CD4-positive, alpha-beta T cell treated with Interleukin-21 for 1 hour (primary cell): ENCODE measurements at regions not wholly inside any gene's neighbourhood (a gene's known extent, or its start where the extent isn't known, plus 50 kb on each side); places are given as distances from the start of the nearest gene placed in this dataset.

Experiments used
- DNase-seq: peaks from one replicate; pipeline ENCODE4 v3.0.0-alpha.2; 2020

DNA sequence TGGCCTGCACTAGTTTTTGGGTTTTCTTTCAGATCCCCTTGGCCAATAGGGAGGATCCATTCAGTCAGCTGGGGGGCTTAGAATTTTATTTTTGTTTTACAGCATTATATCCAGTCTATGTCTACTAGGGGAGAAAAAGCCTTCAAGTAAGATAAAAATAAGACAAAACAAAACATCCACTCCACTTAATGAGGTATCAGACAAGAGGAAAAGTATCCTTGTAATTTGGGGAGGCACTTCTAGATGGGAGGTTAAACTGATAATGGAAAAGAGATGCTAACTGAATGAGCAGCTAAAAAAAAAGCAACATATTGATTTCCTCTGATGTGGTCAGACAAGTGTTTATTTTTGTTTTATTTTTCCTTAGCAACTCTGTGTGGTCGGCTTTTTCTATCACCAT is 278.0 kb upstream of the ANO3 start:
- no peak for DNase-seq

DNA sequence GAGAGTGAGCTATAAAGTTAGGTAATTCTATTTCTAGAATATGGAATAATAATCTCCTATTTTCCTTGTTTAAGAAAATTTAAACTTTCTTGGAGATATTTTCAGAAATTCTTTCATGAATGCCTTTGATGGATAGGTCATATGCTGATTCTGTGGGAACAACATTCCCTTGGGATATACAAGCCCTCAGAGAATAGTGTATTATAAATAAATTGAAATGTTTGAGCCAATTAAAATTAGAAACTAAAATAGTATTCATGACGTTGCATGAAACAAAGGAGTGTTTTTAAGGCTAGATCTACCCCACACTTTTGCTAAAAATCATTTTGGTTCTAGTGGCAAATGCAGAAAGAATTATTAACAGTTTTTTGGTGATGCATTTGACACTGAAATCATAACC is 269.3 kb upstream of the ANO3 start:
- no peak for DNase-seq

DNA sequence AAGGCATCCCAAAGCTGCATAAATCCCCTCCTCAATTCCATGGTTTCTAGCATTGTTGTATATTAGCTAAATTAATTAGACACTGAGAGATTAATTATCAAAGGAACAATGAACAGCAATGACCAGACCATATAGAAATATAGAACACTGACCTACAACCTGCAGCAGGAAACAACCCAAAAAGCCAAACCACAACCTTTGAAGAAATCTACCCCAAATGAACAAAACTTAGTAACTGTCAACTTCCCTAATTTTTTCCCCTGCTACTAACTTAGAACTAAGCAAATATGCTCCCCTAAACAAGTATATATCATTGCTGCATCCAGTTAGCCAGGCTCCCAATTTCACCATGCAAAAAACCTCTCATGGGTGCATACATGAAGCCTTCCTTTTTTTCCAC is 268.0 kb upstream of the ANO3 start:
- no peak for DNase-seq

DNA sequence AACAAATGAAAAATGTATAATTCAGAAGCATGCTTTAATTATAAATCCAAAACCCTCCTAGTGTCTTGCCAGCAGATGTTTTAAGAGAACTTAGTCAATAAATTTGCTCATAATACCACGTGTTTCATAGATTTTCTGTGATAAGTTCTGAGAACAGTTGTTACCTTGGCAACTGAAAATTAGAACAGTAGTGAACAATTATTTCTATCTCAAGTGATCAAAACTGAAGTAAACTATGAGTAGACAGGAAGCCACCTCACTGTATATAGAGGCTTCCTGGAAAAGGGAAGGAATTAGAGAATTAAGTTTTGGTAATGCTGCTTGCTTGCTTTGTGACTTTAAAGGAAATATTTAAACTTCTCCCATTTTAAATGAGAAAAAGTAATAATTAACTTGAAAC is 266.0 kb upstream of the ANO3 start:
- no peak for DNase-seq

DNA sequence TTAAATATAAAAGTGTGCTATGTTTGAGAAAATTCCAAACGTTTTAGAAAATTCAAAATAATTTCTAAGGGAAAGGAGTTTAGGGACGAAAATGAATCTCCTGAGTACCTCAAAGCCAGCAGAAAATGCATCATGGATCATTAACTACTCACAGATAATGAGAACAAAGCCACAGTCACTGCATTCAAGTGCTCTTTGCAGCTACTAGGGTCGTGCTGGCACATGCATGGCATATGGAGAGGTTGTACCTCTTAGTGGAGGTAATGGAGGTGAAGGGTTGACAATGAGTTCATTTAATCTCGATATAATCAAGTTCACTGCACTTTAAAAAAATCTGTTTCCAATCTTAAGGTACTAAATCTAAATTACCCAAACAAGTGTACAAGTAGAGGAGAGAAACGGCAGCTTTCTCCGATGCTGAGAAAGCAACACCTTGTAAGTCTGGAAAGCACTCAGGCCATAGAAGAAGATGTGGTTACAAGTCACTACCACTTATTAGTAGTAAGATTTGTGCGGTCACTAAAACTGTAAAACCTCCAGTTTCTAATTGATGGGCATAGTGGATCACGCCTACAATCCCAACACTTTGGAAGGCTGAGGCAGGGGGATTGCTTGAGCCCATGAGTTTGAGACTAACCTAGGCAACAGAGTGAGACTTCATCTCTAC is 261.1 kb upstream of the ANO3 start:
- DNase-seq, result no peak

DNA sequence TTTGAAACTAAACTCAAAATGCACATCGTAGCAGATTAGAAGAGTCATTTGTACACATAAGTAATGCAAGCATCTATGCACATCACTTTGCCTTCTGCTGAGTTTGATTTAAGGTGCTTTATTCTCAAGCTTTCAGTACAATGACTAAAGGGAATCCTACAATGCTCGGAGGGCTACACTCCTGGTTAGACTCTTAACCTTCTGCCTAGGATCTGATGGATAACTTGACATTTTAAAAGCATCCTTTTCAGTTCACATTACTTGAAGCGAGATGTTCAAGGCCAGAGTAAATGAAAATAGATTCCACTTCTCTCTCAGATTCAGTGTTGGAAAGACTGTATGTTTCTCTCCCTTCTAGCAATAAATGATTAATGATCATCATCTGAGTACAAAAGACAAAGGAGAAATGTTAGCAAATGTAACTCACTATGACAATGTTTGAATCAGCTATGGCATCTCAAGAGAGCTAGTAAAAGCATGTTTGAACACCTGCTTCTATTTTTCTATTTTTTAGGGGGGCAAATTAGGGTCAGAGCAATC is 259.2 kb upstream of the ANO3 start:
- DNase-seq, result no peak

DNA sequence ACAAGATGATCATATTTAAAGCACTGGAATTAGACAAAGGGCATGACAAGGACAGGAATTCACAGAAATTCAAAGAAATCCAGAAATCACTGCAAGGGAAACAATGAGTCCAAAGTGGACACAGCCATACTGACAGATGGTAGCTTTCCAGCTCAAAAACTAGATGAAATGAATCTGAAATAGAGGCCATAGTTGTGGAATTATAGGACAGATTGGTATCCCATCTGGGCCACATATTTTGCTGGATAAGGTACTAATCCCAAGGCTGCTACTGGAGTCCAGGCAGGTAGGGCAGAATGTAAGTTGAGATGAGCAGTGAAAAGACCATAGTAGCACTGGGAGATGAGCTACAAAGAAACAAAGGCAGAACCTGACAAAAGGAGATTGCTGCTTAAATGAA is 258.3 kb upstream of the ANO3 start:
- DNase-seq, result no peak

DNA sequence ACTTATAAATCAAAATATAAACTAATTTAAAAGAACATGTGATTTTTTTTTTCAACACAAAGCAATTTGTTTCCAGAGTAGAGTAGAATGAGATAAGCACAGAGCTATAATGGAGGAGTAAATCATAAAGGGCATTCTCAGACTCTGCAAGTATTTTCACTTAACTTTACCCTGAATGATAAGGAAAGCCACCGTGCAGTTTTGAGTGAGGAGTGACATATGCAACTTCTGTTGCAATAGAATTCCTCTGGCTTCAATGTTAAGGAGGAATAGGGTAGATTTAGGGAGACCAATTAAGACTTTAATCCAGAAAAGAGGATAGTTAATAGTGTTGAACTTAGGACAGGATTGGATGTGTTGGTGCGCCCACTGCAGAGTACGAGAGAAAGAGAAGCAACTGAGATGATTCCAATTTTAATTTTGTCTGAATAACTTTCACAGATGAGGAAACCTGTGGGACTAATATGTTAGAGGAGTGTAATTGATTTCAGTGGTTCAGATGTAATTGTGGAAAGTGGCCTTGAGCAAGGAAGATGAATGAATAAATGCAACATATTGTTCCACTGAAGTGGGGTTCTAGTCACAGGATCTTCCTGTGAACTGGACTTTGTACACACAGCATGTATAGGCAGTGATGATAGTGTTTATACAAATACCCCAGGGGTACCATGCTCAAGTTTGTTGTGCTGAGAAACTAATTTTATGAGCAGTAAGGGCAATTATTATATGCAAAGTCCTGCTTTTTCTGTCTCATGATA is 255.5 kb upstream of the ANO3 start:
- DNase-seq, result no peak

DNA sequence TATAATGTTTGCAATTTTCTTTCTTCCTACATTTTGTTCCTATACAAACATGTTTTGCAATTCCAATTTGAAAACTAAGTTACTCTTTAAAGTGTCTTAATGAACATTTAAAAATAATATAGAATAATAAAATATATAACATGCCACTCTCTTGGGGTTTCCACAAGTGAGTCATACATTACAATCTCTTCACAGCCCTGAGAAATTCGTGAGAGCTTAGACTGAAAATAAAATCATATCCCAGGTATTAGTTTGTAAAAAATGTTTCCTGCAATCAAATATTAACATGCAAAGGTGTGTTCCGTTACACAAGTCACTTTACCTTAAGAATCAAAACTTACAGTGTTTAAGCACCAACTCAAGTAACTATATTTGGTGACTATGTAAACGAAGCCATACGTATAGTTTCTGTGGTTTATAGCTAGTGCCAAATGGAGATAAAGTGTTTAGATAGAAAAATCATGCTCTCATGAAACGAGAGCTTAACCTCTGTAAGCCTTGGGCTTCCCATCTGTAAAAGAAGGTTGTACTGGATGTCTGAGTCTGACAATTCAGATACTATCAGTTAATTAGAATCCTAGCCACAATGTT is 253.6 kb upstream of the ANO3 start:
- no peak for DNase-seq

DNA sequence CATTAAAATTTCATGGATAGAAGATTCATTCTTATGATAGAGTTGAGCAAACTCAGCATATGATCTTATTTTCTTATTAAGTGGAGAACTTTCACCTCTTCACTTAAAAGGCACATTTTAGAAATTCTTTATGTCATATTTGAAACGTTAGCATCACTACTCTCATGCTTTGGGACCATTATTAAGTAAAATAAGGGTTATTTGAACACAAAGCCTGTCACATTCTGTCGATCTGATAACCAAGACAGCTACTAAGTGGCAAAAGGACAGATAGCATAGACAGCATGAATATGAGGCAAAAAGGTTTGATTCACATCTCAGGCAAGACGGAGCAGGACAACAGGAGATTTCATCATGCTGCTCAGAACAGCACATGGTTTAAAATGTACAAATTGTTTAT is 247.6 kb upstream of the ANO3 start:
- DNase-seq, result no peak

DNA sequence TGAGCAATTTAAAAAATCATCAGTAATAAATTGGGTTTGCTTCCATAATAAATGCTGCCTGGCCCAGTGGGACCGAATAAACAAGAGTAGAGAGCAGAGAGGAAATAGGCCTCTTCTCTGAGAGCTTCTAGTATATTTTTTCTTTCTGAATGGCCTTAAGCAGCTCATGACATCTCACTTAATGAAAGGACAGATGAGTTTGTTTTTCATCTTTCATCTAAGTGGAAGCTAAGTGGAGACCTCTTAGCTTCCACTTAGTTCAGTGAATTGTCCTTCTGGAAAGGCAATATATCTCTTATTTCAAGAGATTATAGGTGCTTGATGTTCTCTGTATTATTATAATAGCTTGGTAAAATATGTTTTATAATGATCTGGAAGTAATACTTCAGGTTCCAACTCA is 245.9 kb upstream of the ANO3 start:
- DNase-seq, result no peak

DNA sequence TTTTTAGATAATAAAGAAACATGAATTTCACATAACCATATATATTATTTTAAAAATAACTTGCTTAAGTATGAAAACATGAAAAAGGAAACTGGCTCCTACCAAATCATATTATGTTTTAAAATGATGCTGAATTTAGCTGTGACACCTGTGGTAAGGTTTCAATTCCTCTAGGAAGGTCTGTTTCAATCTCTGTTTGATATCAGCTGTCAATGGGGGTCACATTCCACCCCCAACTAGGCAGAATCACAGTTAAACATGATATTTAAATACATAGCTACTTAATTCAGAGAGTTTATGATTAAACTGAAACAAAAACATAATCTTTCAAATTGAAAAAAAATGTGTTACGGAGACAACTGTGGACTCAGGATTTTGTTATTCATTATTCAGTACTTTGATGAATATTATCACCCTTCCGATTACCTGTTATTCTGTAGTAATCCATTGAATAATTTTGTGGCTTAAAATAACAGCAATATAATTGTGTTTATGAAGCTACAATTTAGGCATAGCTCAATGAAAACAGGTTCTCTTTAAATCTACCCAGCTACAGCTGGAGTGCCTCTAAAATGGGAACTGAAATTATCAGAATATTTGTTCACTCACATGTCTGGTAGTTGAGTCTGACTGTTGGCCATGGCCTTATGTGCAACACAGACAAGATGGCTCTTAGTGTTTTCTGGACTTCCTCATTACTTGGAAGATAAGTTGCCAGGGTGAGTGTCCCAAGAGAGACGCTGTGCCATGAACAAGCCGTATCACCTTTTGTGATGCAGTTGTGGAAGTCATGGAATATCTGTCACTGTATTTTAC is 244.6 kb upstream of the ANO3 start:
- no peak for DNase-seq

DNA sequence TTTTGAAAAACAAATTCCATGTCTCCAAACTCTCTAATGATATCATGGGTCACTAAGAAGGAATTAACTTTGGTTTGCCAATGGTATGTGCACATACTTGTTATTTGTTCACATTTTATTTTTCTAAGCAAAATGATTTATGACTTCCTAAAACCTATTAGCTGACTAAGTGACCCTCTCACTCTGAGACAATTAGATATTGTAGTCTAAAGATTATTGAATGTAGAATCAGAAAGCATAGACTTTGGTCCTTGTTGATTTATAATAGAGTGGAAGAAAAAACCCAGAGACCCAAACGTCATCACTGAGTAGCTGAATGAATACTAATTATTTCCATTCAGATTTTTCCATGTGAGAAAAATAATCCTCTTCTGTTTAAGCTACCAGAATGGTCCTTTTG is 243.5 kb upstream of the ANO3 start:
- DNase-seq, result no peak

DNA sequence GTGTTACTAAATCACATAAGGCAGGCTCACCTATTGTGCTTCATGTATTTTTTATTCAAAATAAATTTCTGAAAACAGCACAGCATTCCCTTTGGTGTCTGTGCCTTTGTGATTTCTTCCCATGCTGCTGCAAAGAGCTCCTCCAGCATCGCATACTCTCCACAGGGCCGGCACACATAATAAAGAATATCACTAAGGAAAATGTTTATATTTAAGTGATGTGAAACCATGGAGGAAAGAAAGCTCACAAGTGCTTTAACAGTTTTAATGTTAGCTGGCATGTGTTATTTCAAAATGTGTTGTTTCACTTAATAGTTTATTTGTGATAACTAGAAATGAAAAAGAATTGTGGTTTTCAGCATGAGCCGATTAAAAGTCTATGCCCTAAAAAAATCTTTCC is 241.3 kb upstream of the ANO3 start:
- no peak for DNase-seq

DNA sequence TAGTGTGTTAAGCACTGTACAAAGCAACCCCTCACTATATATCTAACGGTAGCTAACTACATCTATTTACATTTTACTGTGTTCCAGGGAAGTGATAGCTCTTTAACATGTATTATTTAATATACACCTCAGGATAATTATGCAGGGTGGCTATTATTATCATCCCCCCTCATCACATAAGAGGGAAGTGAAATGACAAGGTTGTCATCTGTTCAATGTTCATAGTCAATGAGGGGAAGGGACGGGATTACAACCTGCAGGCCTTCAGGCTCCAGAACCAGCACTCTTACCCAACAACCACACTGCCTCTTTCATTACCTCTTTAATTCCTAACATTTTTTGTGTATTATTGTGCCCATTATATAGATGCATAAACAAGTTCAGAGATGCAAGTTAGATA is 238.7 kb upstream of the ANO3 start:
- no peak for DNase-seq

DNA sequence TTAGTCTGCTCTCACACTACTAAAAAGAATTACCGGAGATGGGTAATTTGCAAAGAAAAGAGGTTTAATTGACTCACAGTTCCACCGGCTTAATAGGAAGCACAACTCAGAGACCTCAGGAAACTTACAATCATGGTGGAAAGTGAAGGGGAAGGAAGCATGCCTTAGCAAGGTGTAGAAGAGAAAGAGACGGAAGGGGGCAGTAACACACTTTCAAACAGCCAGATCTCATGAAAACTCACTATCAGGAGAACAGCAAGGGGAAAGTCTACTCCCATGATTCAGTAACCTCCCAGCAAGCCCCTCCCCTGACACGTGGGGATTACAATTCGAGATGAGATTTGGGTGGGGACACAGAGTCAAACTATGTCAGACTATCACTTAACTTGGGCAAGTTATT is 236.6 kb upstream of the ANO3 start:
- DNase-seq, result no peak

DNA sequence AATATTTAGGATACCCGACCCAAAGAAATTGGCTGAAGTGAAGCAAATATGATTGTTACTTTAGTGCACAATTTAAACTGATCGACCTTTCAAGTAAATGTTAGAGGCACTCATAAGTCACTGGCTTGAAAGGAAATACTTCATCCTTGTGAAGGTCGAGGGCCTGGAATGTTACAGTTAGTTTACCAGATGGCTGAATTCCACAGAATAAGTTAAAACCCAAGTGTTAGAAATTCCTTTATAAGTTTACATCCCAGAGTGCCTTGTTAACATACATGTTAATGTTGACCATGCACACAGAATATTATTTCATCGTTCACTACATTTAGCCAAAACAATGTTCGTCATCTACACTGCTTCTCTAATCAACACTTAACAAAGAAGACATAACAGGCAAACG is 235.5 kb upstream of the ANO3 start:
- no peak for DNase-seq

DNA sequence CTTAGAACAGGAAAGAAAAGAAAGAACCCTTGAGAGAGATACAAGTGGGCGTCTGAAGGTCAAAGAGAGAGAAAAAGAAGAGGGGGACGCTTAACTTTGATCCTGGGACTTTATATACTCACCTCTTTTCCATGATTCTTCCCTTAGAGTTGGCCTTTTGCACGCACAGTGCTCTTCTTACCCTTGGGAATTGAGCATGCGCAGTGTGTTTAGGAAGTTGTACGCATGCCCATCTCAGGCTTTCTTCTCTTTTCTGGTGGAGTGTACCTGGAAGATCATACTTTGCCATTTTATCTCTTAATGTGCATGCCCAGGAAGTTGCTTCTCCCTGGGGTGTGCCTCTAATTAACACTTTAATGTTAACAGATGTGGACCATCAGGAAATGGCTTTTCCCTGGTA is 229.6 kb upstream of the ANO3 start:
- DNase-seq, result no peak

DNA sequence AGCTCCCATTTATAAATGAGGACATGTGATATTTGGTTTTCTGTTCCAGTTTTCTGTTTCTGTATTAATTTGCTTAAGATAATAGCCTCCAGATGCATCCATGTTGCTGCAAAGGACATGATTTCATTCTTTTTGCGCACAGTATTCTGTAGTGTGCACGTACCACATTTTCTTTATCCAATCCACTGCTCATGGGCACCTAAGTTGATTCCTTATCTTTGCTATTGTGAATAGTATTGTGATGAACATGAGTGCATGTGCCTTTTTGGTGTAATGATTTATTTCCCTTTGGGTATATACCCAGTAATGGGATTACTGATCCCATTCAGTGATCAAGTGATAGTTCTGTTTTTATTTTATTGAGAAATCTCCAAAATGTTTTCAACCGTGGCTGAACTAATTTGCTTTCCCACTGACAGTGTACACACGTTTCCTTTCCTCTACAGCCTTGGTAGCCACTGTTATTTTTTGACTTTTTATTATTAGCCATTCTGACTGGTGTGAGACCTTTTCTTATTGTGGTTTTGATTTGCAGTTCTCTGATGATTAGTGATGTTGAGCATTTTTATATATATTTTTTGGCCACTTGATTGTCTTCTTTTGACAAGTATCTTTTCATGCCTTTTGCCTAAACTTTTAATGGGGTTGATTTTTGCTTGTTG is 226.0 kb upstream of the ANO3 start:
- DNase-seq, result no peak

DNA sequence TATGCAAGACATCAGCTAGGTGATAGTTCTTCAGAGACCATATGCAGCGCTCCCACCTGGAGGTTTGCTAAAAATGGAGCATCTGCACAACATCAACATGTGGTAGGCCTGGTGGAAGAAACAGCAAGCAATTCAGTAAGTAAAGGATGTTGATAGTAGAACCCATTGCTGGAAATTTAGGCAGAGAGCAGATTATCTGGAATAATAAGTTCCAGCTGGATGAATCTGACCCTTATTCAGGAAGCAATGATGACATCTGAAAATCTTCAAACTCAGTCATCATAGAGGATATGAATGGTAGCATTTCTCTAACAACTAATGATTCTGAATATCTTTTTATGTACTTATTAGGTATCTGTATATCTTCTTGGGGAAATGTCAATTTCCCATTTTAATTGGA is 225.2 kb upstream of the ANO3 start:
- DNase-seq, result no peak

DNA sequence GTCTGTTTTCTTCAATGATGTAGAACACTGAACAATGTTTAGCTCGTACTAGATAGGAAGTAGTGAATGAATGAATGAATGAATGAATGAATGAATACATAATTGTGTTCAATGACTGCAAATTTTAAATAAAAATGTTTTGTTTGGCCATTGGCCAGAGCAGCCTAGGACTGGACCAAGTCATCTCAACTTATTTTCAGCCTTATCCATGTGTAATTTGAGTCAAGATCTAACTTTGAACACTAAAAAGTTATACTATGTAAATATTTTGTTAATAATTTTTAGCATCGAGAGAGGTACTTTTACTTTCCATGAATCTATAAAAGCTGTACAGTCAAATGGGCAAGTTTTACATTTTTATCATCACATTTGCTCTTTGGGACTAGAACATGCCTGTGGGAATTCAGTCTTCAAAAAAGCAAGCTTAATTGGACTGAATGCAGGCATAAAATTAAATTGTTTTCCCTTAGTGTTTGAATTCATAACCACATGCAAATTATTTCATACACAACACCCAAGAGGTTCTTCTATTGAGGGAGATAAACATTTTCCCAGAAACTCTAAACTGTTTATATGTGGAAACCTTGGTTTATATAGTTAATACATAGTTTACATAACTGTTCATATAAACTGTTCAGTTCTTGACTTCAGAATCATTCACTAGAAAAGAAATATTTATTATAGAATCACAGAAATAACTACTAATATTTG is 222.1 kb upstream of the ANO3 start:
- no peak for DNase-seq

DNA sequence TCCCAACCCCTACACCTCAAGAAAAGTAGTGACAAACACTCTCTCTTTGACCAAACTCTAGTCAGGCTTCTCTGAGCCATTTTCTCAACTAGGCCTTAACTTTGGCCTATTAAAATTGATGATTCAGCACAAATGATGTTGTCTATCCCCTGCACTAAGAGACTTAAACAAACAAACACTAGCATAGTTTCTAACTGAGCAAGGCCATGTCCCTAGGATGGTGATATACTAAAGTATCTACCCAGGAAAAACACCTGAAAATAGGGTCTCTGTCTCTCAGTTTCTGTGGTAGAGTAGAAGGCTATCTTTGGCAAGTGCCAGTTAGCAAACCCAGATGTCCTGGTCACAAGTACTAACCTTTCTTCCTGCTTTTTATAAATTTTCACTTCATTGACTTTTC is 219.7 kb upstream of the ANO3 start:
- DNase-seq, result no peak
